HepG2 (cell line): ENCODE measurements at regions not wholly inside any gene's neighbourhood (a gene's known extent, or its start where the extent isn't known, plus 50 kb on each side); places are given as distances from the start of the nearest gene placed in this dataset.

Experiments used
- AGO1 ChIP-seq: fragments of 200-400 bp; formaldehyde crosslinking; IDR thresholded peaks from 2 replicates; pipeline ENCODE4 v1.6.1; 2017; ENCODE audit warnings: mild to moderate bottlenecking, low read depth, low read length, moderate library complexity; ENCODE audit not compliant: poor library complexity, severe bottlenecking
- ARID2 ChIP-seq: sonication (generic); formaldehyde crosslinking; IDR thresholded peaks from 2 replicates; pipeline ENCODE4 v1.8.1; 2022; ENCODE audit warnings: mild to moderate bottlenecking, missing genetic modification reagents, borderline replicate concordance
- BRD4 ChIP-seq: sonication (generic); formaldehyde crosslinking; IDR thresholded peaks from 2 replicates; pipeline ENCODE4 v1.4.0; 2020; ENCODE audit warnings: missing genetic modification reagents
- DNMT3B ChIP-seq: conservative IDR thresholded peaks from 2 replicates; pipeline ENCODE4 v1.6.1; 2016; ENCODE audit warnings: missing biosample characterization, control low read depth
- HHEX ChIP-seq: IDR thresholded peaks from 2 replicates; pipeline ENCODE4 v1.6.1; 2016; ENCODE audit warnings: control low read depth
- HOXD1 ChIP-seq: sonication (generic); formaldehyde crosslinking; IDR thresholded peaks from 2 replicates; pipeline ENCODE4 v1.5.0; 2020; ENCODE audit warnings: missing genetic modification reagents
- ZNF230 ChIP-seq: sonication (generic); formaldehyde crosslinking; IDR thresholded peaks from 2 replicates; pipeline ENCODE4 v1.4.0; 2020; ENCODE audit warnings: mild to moderate bottlenecking, missing genetic modification reagents
- ZNF446 ChIP-seq: sonication (generic); formaldehyde crosslinking; IDR thresholded peaks from 2 replicates; pipeline ENCODE4 v1.5.0; 2020; ENCODE audit warnings: mild to moderate bottlenecking, missing genetic modification reagents
- ZNF510 ChIP-seq: sonication (generic); formaldehyde crosslinking; IDR thresholded peaks from 2 replicates; pipeline ENCODE4 v1.4.0; 2020; ENCODE audit warnings: low read depth, mild to moderate bottlenecking, missing genetic modification reagents
- ZNF549 ChIP-seq: sonication (generic); formaldehyde crosslinking; IDR thresholded peaks from 2 replicates; pipeline ENCODE4 v1.5.0; 2020; ENCODE audit warnings: missing genetic modification reagents
- TF ChIP-seq, protein P1 (sequence below): sonication (generic); formaldehyde crosslinking; IDR thresholded peaks from 2 replicates; pipeline ENCODE4 v1.4.0; 2020; ENCODE audit warnings: mild to moderate bottlenecking, missing genetic modification reagents
- TF ChIP-seq, protein P2 (sequence below): sonication (generic); formaldehyde crosslinking; IDR thresholded peaks from 2 replicates; pipeline ENCODE4 v1.5.1; 2020; ENCODE audit warnings: mild to moderate bottlenecking, missing genetic modification reagents, moderate library complexity
- TF ChIP-seq, protein P3 (sequence below): sonication (generic); formaldehyde crosslinking; IDR thresholded peaks from 2 replicates; pipeline ENCODE4 v1.8.1; 2023; ENCODE audit warnings: missing genetic modification reagents, mild to moderate bottlenecking, borderline replicate concordance
- TF ChIP-seq, protein P4 (sequence below): sonication (generic); formaldehyde crosslinking; IDR thresholded peaks from 2 replicates; pipeline ENCODE4 v1.4.0; 2020; ENCODE audit warnings: mild to moderate bottlenecking, low read depth, missing genetic modification reagents
- TF ChIP-seq, protein P5 (sequence below): sonication (generic); formaldehyde crosslinking; IDR thresholded peaks from 2 replicates; pipeline ENCODE4 v1.8.0; 2023; ENCODE audit warnings: mild to moderate bottlenecking, missing genetic modification reagents
- TF ChIP-seq, protein P6 (sequence below): sonication (generic); formaldehyde crosslinking; IDR thresholded peaks from 2 replicates; pipeline ENCODE4 v1.5.0; 2020; ENCODE audit warnings: missing genetic modification reagents

DNA sequence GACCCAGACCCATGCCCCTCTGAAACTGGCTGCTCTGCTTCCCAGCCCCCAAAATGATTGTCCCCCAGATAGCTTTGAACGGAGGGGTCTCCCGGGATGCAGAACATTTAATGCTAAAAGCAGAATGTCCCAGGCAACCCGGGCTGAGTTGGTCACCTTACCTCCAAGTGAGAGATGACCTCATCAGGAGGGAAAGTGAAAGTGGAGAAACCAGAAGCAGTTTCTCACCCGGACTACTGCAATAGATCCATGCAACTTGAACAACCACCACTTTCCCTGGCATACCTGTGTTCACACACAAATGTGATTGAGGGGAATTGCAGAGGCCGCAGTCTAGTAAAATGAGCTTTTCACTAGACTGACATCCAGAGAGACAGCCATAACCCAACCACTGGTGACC lies 75.3 kb upstream of the NPAS2 start (continued):
- TF ChIP-seq, protein P1, sequence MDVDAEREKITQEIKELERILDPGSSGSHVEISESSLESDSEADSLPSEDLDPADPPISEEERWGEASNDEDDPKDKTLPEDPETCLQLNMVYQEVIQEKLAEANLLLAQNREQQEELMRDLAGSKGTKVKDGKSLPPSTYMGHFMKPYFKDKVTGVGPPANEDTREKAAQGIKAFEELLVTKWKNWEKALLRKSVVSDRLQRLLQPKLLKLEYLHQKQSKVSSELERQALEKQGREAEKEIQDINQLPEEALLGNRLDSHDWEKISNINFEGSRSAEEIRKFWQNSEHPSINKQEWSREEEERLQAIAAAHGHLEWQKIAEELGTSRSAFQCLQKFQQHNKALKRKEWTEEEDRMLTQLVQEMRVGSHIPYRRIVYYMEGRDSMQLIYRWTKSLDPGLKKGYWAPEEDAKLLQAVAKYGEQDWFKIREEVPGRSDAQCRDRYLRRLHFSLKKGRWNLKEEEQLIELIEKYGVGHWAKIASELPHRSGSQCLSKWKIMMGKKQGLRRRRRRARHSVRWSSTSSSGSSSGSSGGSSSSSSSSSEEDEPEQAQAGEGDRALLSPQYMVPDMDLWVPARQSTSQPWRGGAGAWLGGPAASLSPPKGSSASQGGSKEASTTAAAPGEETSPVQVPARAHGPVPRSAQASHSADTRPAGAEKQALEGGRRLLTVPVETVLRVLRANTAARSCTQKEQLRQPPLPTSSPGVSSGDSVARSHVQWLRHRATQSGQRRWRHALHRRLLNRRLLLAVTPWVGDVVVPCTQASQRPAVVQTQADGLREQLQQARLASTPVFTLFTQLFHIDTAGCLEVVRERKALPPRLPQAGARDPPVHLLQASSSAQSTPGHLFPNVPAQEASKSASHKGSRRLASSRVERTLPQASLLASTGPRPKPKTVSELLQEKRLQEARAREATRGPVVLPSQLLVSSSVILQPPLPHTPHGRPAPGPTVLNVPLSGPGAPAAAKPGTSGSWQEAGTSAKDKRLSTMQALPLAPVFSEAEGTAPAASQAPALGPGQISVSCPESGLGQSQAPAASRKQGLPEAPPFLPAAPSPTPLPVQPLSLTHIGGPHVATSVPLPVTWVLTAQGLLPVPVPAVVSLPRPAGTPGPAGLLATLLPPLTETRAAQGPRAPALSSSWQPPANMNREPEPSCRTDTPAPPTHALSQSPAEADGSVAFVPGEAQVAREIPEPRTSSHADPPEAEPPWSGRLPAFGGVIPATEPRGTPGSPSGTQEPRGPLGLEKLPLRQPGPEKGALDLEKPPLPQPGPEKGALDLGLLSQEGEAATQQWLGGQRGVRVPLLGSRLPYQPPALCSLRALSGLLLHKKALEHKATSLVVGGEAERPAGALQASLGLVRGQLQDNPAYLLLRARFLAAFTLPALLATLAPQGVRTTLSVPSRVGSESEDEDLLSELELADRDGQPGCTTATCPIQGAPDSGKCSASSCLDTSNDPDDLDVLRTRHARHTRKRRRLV (CRISPR knock-in tag), result no peak
- TF ChIP-seq, protein P2, sequence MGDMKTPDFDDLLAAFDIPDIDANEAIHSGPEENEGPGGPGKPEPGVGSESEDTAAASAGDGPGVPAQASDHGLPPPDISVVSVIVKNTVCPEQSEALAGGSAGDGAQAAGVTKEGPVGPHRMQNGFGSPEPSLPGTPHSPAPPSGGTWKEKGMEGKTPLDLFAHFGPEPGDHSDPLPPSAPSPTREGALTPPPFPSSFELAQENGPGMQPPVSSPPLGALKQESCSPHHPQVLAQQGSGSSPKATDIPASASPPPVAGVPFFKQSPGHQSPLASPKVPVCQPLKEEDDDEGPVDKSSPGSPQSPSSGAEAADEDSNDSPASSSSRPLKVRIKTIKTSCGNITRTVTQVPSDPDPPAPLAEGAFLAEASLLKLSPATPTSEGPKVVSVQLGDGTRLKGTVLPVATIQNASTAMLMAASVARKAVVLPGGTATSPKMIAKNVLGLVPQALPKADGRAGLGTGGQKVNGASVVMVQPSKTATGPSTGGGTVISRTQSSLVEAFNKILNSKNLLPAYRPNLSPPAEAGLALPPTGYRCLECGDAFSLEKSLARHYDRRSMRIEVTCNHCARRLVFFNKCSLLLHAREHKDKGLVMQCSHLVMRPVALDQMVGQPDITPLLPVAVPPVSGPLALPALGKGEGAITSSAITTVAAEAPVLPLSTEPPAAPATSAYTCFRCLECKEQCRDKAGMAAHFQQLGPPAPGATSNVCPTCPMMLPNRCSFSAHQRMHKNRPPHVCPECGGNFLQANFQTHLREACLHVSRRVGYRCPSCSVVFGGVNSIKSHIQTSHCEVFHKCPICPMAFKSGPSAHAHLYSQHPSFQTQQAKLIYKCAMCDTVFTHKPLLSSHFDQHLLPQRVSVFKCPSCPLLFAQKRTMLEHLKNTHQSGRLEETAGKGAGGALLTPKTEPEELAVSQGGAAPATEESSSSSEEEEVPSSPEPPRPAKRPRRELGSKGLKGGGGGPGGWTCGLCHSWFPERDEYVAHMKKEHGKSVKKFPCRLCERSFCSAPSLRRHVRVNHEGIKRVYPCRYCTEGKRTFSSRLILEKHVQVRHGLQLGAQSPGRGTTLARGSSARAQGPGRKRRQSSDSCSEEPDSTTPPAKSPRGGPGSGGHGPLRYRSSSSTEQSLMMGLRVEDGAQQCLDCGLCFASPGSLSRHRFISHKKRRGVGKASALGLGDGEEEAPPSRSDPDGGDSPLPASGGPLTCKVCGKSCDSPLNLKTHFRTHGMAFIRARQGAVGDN (CRISPR knock-in tag), result no peak
- 0 out of 2 replicates have a peak, but pooled peaks have one; percentile 25 for TF ChIP-seq ZNF230
- no peak for TF ChIP-seq DNMT3B (CRISPR knock-in tag)
- TF ChIP-seq ZNF510 (CRISPR knock-in tag), result no peak
- TF ChIP-seq ZNF549, result no peak
- no peak for TF ChIP-seq BRD4 (CRISPR knock-in tag)
- TF ChIP-seq, protein P3, sequence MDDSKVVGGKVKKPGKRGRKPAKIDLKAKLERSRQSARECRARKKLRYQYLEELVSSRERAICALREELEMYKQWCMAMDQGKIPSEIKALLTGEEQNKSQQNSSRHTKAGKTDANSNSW (CRISPR knock-in tag), result no peak
- TF ChIP-seq, protein P4, sequence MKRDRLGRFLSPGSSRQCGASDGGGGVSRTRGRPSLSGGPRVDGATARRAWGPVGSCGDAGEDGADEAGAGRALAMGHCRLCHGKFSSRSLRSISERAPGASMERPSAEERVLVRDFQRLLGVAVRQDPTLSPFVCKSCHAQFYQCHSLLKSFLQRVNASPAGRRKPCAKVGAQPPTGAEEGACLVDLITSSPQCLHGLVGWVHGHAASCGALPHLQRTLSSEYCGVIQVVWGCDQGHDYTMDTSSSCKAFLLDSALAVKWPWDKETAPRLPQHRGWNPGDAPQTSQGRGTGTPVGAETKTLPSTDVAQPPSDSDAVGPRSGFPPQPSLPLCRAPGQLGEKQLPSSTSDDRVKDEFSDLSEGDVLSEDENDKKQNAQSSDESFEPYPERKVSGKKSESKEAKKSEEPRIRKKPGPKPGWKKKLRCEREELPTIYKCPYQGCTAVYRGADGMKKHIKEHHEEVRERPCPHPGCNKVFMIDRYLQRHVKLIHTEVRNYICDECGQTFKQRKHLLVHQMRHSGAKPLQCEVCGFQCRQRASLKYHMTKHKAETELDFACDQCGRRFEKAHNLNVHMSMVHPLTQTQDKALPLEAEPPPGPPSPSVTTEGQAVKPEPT, result no peak
- TF ChIP-seq ZNF446 (CRISPR knock-in tag), result no peak
- TF ChIP-seq ARID2, result 0 out of 2 replicates have a peak, but pooled peaks have one; percentile 48
- TF ChIP-seq AGO1, result no peak
- TF ChIP-seq, protein P5, sequence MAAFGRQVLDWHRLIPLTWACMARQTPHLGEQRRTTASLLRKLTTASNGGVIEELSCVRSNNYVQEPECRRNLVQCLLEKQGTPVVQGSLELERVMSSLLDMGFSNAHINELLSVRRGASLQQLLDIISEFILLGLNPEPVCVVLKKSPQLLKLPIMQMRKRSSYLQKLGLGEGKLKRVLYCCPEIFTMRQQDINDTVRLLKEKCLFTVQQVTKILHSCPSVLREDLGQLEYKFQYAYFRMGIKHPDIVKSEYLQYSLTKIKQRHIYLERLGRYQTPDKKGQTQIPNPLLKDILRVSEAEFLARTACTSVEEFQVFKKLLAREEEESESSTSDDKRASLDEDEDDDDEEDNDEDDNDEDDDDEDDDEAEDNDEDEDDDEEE (CRISPR knock-in tag), result no peak
- TF ChIP-seq, protein P6, sequence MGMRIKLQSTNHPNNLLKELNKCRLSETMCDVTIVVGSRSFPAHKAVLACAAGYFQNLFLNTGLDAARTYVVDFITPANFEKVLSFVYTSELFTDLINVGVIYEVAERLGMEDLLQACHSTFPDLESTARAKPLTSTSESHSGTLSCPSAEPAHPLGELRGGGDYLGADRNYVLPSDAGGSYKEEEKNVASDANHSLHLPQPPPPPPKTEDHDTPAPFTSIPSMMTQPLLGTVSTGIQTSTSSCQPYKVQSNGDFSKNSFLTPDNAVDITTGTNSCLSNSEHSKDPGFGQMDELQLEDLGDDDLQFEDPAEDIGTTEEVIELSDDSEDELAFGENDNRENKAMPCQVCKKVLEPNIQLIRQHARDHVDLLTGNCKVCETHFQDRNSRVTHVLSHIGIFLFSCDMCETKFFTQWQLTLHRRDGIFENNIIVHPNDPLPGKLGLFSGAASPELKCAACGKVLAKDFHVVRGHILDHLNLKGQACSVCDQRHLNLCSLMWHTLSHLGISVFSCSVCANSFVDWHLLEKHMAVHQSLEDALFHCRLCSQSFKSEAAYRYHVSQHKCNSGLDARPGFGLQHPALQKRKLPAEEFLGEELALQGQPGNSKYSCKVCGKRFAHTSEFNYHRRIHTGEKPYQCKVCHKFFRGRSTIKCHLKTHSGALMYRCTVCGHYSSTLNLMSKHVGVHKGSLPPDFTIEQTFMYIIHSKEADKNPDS (CRISPR knock-in tag), result no peak
- TF ChIP-seq HHEX (CRISPR knock-in tag), result no peak
- TF ChIP-seq HOXD1 (CRISPR knock-in tag), result no peak
